ENCODE measurements at regions not wholly inside any gene's neighbourhood (a gene's known extent, or its start where the extent isn't known, plus 50 kb on each side); places are given as distances from the start of the nearest gene placed in this dataset.

DNA sequence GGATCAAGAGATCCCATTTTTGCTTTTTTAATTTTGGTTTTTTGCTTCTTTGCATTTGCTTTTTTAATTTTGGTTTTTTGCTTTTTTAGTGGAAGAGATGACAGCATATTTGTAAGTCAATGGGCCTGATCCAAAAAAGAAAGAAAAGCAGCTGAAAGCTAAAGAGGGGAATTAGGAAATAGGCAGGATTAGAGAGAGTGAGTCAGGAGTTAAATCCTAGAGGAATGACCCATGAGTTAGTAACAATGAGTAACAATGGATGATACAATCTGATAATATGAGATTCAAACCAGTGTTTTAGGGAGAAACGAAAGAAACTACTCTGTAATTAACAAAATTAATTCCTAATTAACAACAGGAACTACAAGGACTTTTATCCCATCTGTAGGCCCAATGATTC, 111.2 kb upstream of the SGCG start:
- TF ChIP-seq, protein P1, sequence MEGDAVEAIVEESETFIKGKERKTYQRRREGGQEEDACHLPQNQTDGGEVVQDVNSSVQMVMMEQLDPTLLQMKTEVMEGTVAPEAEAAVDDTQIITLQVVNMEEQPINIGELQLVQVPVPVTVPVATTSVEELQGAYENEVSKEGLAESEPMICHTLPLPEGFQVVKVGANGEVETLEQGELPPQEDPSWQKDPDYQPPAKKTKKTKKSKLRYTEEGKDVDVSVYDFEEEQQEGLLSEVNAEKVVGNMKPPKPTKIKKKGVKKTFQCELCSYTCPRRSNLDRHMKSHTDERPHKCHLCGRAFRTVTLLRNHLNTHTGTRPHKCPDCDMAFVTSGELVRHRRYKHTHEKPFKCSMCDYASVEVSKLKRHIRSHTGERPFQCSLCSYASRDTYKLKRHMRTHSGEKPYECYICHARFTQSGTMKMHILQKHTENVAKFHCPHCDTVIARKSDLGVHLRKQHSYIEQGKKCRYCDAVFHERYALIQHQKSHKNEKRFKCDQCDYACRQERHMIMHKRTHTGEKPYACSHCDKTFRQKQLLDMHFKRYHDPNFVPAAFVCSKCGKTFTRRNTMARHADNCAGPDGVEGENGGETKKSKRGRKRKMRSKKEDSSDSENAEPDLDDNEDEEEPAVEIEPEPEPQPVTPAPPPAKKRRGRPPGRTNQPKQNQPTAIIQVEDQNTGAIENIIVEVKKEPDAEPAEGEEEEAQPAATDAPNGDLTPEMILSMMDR (IDR thresholded peaks at IDR 0.05; ENCODE audit: low read length): no peak
- no peak for TF ChIP-seq EZH2 (IDR thresholded peaks at IDR 0.05; ENCODE audit: borderline replicate concordance, low read length)
